GM21529 (cell line): ENCODE measurements at regions not wholly inside any gene's neighbourhood (a gene's known extent, or its start where the extent isn't known, plus 50 kb on each side); places are given as distances from the start of the nearest gene placed in this dataset.
"Not testable (repeated sequence)": the region's sequence is repeated elsewhere in the genome, so short reads cannot be mapped to it uniquely, and the experiment has no call there.

Experiments used
- ATAC-seq: cut with Tn5 transposase; IDR thresholded peaks from one replicate; pipeline ENCODE4 v1.9.1; 2021; ENCODE audit not compliant: unreplicated experiment

DNA sequence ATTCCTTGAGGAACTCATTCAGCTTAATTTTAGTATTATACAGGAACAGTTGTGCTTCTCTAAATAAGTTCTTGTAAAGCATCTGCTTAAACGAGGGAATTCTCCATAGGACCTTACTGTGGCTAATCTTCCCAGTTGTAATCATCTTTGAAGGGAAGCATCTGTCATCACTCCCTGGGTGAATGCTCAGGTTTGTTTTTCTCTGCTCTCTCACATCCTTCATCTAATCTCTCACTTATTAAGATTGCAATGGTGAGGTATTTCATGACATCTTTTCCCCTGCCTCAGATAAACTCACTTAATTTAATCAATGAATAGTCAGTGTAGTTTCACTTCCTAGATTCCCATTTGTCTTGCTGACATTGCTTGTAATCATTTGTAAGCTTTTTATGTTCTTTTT, 121.8 kb upstream of the ADAMTS3 start:
- ATAC-seq = no peak

DNA sequence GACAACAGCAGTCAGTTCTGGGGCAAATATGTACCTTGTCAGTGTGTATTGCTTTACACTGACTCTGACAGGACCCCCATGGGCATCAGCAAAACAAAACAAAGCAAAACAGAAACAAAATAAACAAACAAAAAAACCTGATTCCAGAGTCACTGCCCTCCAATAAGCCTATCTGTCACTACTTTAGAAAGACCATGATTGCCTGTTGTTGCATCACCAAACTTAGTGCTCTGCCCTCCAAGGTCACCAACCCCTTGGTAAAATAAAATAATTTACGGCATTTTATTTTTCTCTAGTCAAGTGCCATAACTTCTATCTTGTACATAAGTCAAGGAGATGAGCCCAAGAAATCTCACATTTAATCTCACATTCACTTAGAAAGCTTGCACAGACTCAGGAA, 120.9 kb upstream of the ADAMTS3 start:
- no peak for ATAC-seq

GRCh38 chr4:72686390-72686789, 117.4 kb upstream of the ADAMTS3 start:
- ATAC-seq = not testable (repeated sequence)

DNA sequence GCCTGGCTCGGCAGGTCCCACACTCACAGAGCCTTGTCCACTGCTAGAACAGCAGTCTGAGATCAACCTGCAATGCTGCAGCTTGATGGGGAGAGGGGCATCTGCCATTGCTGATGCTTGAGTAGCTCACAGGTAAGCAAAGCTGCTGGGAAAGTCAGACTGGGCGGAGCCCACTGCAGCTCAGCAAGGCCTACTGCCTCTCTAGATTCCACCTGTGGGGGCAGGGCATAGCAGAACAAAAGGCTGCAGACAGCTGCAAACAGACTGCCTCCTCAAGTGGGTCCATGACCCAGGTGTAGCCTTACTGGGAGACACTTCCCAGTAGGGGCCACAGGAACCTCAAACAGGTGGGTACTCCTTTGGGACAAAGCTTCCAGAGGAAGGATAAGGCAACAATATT, 110.6 kb upstream of the ADAMTS3 start:
- ATAC-seq = no peak

DNA sequence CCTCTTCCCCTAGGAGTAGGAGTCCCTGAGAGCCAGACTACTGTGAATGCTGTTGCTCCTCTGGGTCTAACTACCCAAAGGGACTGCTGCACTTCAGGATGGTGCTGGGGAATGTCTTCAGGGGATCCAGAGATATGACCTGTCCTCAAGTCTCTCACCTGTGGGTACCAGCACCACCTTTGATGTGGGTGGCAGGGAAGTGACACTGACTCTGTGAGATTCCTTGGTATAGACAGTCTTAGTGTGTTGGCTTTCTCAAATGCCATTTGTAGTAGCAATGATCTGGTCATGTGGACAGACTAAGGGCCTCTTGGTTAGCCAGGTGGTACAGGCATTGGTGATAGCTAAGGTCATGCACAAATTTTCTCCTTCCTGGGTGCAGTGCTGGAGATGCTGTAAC, 108.9 kb upstream of the ADAMTS3 start:
- no peak for ATAC-seq

GRCh38 chr4:72677265-72677664, 108.2 kb upstream of the ADAMTS3 start:
- ATAC-seq = no peak

DNA sequence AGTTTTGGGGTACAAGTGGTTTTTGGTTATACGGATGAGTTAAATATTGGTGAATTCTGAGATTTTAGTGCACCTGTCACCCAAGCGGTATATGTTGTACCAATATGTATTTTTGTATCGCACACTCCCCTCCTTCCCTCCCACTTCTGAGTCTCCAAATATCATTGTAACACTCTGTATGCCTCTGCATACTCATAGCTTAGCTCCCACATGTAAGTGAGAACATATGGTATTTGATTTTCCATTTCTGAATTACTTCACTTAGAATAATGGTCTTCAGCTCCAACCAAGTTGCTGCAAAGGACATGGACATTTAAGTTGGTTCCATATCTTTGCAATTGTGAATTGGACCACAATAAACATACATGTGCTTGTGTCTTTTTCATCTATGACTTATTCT, 103.0 kb upstream of the ADAMTS3 start:
- ATAC-seq = no peak

- no peak for ATAC-seq
These were observed 101.5 kb upstream of the ADAMTS3 start for GRCh38 chr4:72670521-72670920.

DNA sequence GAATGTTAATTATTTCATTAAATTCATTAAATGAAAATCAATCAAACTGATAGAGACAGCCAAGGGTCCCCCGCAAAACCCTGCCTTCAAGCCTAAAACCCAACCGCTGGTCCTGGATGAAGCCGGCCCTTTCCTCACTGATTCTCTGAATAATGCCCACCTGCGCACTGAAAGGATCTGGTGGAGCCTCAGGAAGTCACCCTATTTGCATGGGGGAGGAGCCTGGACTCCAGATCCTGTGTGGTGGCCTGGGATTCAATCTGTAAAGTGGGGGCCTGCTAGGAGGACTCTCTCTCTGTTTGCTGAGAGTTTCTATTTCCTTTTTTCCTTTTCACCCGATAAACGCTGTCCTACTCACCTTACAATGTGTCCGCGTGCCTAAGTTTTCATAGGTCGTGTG, 97.9 kb upstream of the ADAMTS3 start:
- ATAC-seq = no peak

DNA sequence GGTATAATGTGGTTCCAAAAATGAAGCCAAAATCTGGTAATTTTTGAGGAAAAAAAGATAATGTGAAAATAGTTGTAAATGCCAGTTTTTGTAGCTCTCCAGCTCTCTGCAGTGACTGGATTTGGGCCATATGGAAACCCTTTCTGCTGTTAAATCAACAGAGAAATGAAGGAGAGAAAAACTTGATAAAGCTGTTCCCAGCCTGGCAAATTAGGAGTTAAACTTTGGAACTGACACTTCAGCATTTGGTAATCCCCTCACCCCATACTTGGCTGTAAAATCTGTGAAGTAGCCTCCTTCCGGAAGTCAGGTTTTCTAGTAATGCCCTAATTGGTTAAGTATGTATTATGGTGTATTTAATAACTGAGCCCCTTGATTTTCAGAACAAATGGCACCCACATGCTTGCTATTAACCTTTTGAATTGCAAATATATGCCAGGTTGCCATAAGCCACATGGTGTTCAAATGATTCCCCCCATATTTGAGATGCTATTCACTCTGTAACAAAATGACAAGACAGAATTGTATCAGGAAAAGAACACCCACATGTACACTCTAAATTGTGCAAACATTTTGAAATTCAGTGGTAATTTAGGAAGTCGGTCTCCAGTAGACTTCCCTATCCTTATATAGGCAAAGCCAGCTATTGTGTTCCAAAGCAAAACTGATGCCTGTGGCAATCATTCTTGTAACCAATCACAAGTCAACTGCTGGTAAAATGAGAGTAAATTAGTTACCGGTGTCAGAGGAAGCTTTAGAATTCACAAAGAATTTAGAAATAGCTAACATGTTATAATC, 96.3 kb upstream of the ADAMTS3 start:
- no peak for ATAC-seq

- ATAC-seq = no peak
These were observed 94.8 kb upstream of the ADAMTS3 start for GRCh38 chr4:72663828-72664227.

DNA sequence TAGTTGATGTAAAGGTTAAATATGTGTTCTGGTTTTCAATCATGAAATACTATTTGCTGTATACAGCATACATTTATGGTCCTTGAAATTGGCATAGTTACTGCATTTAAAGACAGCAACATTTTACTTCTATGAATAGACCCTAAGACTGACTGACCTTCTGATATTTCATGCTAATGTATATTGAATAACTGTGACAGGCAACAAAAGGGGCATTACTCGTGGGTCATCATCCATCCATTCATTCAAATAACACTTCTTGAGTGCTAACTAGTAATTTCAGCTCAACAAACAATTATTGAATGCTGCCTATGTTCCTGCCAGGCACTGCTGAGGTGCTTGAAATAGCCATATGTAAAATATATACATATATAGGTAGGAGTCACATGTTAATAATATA, 92.8 kb upstream of the ADAMTS3 start:
- ATAC-seq = no peak

DNA sequence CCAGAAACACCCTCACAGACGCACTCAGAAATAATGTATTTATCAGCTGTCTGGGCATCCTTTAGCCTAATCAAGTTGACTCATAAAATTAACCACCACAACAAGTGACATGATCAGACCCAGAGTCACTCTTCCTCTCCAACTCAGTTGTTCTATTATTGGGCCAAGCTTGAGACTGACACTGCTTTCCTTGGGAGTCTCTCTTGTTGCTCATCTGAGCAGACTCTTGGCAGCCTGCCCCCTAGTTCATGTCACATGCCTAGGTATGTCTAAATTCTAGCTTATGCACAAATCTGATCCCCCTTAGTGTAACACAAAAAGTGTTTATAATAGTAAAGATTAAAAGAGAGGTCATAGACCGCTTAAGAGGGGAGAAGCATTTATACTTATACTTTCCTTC, 72.6 kb upstream of the ADAMTS3 start:
- no peak for ATAC-seq

- ATAC-seq = not testable (repeated sequence)
These were observed 67.8 kb upstream of the ADAMTS3 start for GRCh38 chr4:72636866-72637265.

DNA sequence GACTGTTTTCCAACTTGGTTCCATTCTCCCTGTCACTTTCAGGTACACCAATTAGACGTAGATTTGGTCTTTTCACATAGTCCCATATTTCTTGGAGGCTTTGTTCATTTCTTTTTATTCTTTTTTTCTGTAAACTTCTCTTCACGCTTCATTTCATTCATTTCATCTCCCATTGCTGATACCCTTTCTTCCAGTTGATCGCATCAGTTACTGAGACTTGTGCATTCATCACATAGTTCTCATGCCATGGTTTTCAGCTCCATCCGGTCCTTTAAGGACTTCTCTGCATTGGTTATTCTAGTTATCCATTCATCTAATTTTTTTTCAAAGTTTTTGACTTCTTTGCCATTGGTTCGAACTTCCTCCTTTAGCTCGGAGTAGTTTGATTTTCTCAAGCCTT, 66.9 kb upstream of the ADAMTS3 start:
- ATAC-seq = not testable (repeated sequence)

- not testable (repeated sequence) for ATAC-seq
These were observed 63.2 kb upstream of the ADAMTS3 start for GRCh38 chr4:72632253-72632652.

DNA sequence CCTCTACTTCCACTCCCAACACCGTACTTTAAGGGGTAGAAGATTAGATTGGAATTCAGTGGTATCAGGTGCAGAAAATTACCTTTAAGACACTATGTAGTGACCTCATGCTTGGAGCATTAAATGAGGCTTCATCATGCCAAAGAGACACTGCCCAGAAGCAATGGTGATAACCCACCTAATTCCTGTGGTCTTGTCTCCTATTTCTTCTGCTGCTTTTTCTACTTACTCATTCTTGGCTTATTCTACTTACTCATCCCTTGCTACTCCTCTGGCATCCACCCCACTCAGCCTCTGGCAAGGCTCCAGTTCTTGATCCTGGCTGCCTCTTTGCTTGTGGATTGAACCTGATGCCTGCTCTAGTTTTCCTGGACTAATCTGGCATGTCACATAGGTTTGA, 62.3 kb upstream of the ADAMTS3 start:
- no peak for ATAC-seq

- no peak for ATAC-seq
These were observed 60.5 kb upstream of the ADAMTS3 start for GRCh38 chr4:72629540-72629939.

- ATAC-seq = no peak
These were observed 58.7 kb upstream of the ADAMTS3 start for GRCh38 chr4:72627723-72628122.
